WERI-Rb-1 (cell line): ENCODE measurements at regions not wholly inside any gene's neighbourhood (a gene's known extent, or its start where the extent isn't known, plus 50 kb on each side); places are given as distances from the start of the nearest gene placed in this dataset.

Source experiments
- DNase-seq: peaks from one replicate; pipeline ENCODE4 v3.0.0-alpha.2; 2020
- H3K27ac ChIP-seq: fragments of 250-450 bp; sonication (Bioruptor Pico); 2 replicates; pipeline ENCODE4 v1.5.1; 2020; ENCODE audit warnings: mild to moderate bottlenecking, moderate library complexity
- H3K27me3 ChIP-seq: fragments of 250-450 bp; sonication (Bioruptor Pico); 2 replicates; pipeline ENCODE4 v1.5.1; 2021; ENCODE audit warnings: mild to moderate bottlenecking, low read depth, moderate library complexity; ENCODE audit not compliant: insufficient read depth, severe bottlenecking
- H3K36me3 ChIP-seq: fragments of 250-450 bp; sonication (Bioruptor Pico); 2 replicates; pipeline ENCODE4 v1.5.1; 2020; ENCODE audit warnings: mild to moderate bottlenecking, moderate library complexity
- H3K4me3 ChIP-seq: 2 replicates; pipeline ENCODE4 v1.5.1; 2011; ENCODE audit warnings: low read depth, mild to moderate bottlenecking, control low read depth, low read length
- H3K9me3 ChIP-seq: fragments of 250-450 bp; sonication (Bioruptor Pico); 2 replicates; pipeline ENCODE4 v1.5.1; 2021; ENCODE audit warnings: mild to moderate bottlenecking, moderate library complexity; ENCODE audit not compliant: severe bottlenecking
- TF ChIP-seq, protein P1 (sequence below): IDR thresholded peaks from 2 replicates; pipeline ENCODE4 v1.5.1; 2011; ENCODE audit warnings: low read depth, mild to moderate bottlenecking, control low read depth, inconsistent platforms, low read length

DNA sequence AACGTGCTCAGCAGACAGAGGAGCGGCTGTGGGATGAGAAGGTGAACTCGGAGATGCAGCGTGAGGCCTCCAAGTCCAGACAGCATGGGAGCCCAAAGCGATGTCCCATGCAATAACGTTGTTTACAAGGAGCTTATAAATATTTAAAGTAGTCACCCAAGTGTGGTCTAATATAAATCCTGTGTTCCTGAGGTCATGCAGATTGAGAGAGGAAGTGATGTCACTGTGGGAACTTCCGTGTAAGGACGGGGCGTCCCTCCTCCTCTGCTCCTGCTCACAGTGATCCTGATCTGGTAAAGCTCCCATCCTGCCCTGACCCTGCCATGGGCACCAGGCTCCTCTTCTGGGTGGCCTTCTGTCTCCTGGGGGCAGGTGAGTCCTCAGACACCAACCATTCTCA, 94.7 kb upstream of the PRSS58 start:
- TF ChIP-seq, protein P1, sequence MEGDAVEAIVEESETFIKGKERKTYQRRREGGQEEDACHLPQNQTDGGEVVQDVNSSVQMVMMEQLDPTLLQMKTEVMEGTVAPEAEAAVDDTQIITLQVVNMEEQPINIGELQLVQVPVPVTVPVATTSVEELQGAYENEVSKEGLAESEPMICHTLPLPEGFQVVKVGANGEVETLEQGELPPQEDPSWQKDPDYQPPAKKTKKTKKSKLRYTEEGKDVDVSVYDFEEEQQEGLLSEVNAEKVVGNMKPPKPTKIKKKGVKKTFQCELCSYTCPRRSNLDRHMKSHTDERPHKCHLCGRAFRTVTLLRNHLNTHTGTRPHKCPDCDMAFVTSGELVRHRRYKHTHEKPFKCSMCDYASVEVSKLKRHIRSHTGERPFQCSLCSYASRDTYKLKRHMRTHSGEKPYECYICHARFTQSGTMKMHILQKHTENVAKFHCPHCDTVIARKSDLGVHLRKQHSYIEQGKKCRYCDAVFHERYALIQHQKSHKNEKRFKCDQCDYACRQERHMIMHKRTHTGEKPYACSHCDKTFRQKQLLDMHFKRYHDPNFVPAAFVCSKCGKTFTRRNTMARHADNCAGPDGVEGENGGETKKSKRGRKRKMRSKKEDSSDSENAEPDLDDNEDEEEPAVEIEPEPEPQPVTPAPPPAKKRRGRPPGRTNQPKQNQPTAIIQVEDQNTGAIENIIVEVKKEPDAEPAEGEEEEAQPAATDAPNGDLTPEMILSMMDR = no peak
- Histone ChIP-seq H3K36me3 (no peaks in the 10 kb centered on the region), H3K27ac (no peak overlapping the region), H3K27me3 (no peaks in the 10 kb centered on the region), H3K4me3 (no peak overlapping the region), H3K9me3 (no peaks in the 10 kb centered on the region)
- DNase-seq = no peak

DNA sequence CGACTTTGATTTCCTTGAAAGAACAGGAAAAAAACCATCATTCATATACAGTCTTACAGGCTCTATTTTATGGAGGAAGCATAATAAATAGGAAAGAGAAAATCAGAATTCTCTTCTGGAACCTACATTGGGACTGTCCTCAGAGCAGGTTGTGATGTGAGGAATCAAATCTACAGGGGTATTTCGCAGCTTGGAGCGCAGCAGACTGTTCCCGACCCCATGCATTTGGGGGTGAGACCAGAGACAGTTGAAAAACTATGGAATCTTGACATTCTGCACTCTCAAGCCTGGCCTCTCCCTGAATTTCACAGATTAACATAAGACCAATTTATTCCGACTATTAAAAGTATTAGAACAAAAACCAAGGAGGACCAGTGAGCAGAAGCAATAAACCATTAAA, 93.3 kb upstream of the PRSS58 start:
- no peaks in the 10 kb centered on the region for H3K27me3 ChIP-seq
- peak overlapping the region; percentile 51 for H3K4me3 ChIP-seq
- TF ChIP-seq, protein P1 = no peak
- H3K27ac ChIP-seq = peak overlapping the region; percentile 27
- DNase-seq = no peak
- no peaks in the 10 kb centered on the region for H3K9me3 ChIP-seq
- no peaks in the 10 kb centered on the region for H3K36me3 ChIP-seq

DNA sequence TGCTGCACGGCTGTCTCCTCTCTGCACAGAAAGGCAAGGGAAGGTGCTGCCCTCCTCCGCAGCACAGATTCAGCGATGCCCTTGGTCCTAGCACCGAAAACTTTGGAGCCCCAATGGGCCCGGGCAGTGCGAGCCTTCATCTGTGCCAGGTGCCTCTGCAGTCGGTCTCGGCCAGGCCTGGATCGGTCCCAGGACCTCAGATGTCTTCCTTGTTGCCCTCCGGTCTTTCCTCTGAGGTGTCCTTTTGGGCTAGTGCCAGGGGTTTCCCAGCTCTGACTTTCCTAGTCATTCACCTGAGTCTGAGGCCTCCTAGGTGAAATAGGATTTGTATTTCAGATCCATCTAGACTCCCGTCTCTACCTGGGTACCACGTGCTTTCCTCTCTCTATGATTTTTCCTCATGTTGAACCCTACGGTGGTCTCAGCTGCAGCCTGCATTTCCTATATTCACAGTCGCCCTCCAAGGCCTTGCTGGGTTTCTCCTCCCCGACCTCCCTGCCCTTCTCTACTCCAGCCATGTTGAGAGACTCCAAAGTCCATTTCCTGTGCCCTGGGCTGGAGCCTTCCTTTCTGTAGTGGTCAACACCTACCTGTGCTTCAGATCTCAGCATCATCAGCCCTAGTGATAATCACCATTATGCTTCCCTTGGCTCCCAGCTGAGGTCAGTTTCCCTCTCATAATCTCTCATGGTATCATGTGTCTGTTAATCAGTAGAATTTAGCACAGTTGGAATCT, 92.0 kb upstream of the PRSS58 start:
- TF ChIP-seq, protein P1 = no peak
- no peaks in the 10 kb centered on the region for H3K36me3 ChIP-seq
- no peak overlapping the region for H3K4me3 ChIP-seq
- peak overlapping the region; percentile 83 for H3K27ac ChIP-seq
- no peak for DNase-seq
- H3K9me3 ChIP-seq = no peaks in the 10 kb centered on the region
- no peaks in the 10 kb centered on the region for H3K27me3 ChIP-seq

DNA sequence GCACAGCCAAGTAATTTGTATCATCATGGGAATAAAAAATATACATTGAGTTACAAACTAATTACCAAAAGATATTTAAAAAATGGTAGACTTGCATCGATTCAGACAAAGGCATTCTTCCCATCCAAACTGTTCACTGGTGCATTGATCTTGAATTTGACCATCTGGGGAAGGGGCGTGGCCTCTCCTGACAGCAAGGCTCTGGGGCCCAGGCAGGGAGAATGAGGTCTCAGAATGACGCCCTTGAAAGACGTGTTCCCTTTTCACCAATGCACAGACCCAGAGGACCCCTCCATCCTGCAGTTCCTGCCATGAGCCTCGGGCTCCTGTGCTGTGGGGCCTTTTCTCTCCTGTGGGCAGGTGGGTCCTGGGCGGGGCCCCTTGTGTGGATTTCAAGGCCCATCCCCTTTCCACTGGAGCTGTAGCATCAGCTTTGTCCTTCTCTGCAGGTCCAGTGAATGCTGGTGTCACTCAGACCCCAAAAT, 91.1 kb upstream of the PRSS58 start:
- DNase-seq = peak; percentile 87
- peak overlapping the region; percentile 18 for H3K4me3 ChIP-seq
- H3K27ac ChIP-seq = peak overlapping the region; percentile 83
- TF ChIP-seq, protein P1 = no peak
- H3K36me3 ChIP-seq = no peaks in the 10 kb centered on the region
- no peaks in the 10 kb centered on the region for H3K27me3 ChIP-seq
- H3K9me3 ChIP-seq = no peaks in the 10 kb centered on the region

DNA sequence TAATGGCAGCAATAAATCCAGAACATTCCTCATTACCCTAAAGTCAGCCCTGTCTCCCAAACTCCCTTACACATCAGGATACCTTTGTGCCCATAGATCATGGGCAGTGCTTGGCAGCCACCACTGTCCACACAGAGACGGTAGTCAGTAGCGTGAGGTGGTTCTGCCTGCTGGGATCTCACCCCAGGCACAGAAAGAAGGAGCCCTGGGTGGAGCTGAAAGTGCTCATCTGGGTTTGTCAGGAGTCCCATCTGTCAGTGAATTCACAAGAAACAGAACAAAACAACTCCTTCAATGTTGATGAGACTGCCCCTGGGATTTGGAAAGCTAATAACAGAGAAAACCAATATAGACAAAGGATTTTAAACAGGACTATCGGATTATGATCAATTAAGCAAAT, 90.2 kb upstream of the PRSS58 start:
- Histone ChIP-seq H3K4me3 (peak overlapping the region; percentile 18), H3K27ac (peak overlapping the region; percentile 83), H3K27me3 (no peaks in the 10 kb centered on the region), H3K36me3 (no peaks in the 10 kb centered on the region), H3K9me3 (no peaks in the 10 kb centered on the region)
- TF ChIP-seq, protein P1 = no peak
- peak; percentile 87 for DNase-seq

DNA sequence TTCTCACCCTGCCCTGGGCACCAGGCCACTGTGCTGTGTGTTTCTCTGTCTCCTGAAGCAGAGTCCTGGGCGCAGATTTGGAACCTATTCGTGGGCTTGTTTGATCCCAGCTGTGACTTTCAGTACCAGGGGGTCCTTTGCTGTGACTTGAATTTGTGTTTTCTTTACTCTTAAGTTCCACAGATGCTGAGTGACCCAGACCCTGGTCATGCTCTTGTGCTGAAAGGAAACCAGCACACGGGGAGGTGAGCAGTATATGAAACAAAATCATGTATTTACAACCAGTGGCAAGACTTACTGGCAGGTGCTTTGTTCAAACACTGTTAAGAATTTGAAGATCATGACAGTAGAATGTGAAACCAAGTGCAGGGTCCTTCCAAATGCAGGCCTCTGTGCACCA, 89.2 kb upstream of the PRSS58 start:
- Histone ChIP-seq H3K27ac (peak overlapping the region; percentile 83), H3K4me3 (no peak overlapping the region), H3K9me3 (no peaks in the 10 kb centered on the region), H3K27me3 (no peaks in the 10 kb centered on the region), H3K36me3 (no peaks in the 10 kb centered on the region)
- TF ChIP-seq, protein P1 = no peak
- no peak for DNase-seq
